ENCODE measurements at regions not wholly inside any gene's neighbourhood (a gene's known extent, or its start where the extent isn't known, plus 50 kb on each side); places are given as distances from the start of the nearest gene placed in this dataset.
"Not testable (repeated sequence)": the region's sequence is repeated elsewhere in the genome, so short reads cannot be mapped to it uniquely, and the experiment has no call there.

GRCh38 chr10:4429571-4429970 is 396.4 kb upstream of the AKR1E2 start:
- no peaks in the 10 kb centered on the region for H3K27me3 Mint-ChIP-seq
- ATAC-seq (replicated peaks), result no peak
- H3K9me3 Mint-ChIP-seq, result no peaks in the 10 kb centered on the region
- H3K4me1 Mint-ChIP-seq, result no peaks in the 10 kb centered on the region
- no peak overlapping the region for H3K4me3 Mint-ChIP-seq
- H3K27ac Mint-ChIP-seq, result no peak overlapping the region
- no peaks in the 10 kb centered on the region for H3K36me3 Mint-ChIP-seq
- no peak for DNase-seq

GRCh38 chr10:4427532-4427931 is 398.5 kb upstream of the AKR1E2 start:
- no peak overlapping the region for H3K4me3 Mint-ChIP-seq

GRCh38 chr10:4426866-4427265 is 399.1 kb upstream of the AKR1E2 start:
- no peak for DNase-seq
- Mint-ChIP-seq H3K36me3 (no peaks in the 10 kb centered on the region), H3K4me3 (no peak overlapping the region), H3K9me3 (no peaks in the 10 kb centered on the region), H3K27ac (no peak overlapping the region), H3K27me3 (no peaks in the 10 kb centered on the region), H3K4me1 (peaks cover 0 to 3% of the 10 kb centered on the region in 2 donors)
- no peak for ATAC-seq (replicated peaks)

More at GRCh38 chr10:4427532-4427931, 398.5 kb upstream of the AKR1E2 start:
- no peak for ATAC-seq (replicated peaks)
- Mint-ChIP-seq H3K9me3 (no peaks in the 10 kb centered on the region), H3K27ac (no peak overlapping the region), H3K4me1 (peaks cover 0 to 3% of the 10 kb centered on the region in 2 donors), H3K36me3 (no peaks in the 10 kb centered on the region), H3K27me3 (no peaks in the 10 kb centered on the region)
- DNase-seq, result no peak

- H3K27me3 Mint-ChIP-seq, result no peaks in the 10 kb centered on the region
- no peak for DNase-seq
- H3K36me3 Mint-ChIP-seq, result no peaks in the 10 kb centered on the region
- ATAC-seq (replicated peaks), result no peak
- no peaks in the 10 kb centered on the region for H3K9me3 Mint-ChIP-seq
- peaks cover 5 to 6% of the 10 kb centered on the region in 2 donors for H3K4me1 Mint-ChIP-seq
- H3K4me3 Mint-ChIP-seq, result no peak overlapping the region
- no peak overlapping the region for H3K27ac Mint-ChIP-seq
These were observed 416.7 kb upstream of the AKR1E2 start for GRCh38 chr10:4409319-4409718.

- H3K27me3 Mint-ChIP-seq, result no peaks in the 10 kb centered on the region
- no peak overlapping the region for H3K27ac Mint-ChIP-seq
- no peak for DNase-seq
- peak in 1 of 2 donors; percentile 74 for ATAC-seq (replicated peaks)
- H3K36me3 Mint-ChIP-seq, result no peaks in the 10 kb centered on the region
- H3K4me1 Mint-ChIP-seq, result peaks cover 5 to 6% of the 10 kb centered on the region in 2 donors
- peaks cover 0 to 1% of the 10 kb centered on the region in 2 donors for H3K9me3 Mint-ChIP-seq
- no peak overlapping the region for H3K4me3 Mint-ChIP-seq
These were observed 418.2 kb upstream of the AKR1E2 start for GRCh38 chr10:4407783-4408182.

GRCh38 chr10:4405828-4406227 is 420.2 kb upstream of the AKR1E2 start:
- Mint-ChIP-seq H3K27ac (peak overlapping the region; percentile 83), H3K4me3 (no peak overlapping the region), H3K4me1 (peaks cover 5 to 6% of the 10 kb centered on the region in 2 donors), H3K36me3 (no peaks in the 10 kb centered on the region), H3K27me3 (no peaks in the 10 kb centered on the region), H3K9me3 (peaks cover 0 to 1% of the 10 kb centered on the region in 2 donors)
- no peak for DNase-seq
- no peak for ATAC-seq (replicated peaks)

GRCh38 chr10:4403638-4404252 is 422.3 kb upstream of the AKR1E2 start:
- Mint-ChIP-seq H3K4me1 (peaks cover 12 to 15% of the 10 kb centered on the region in 2 donors), H3K27me3 (no peaks in the 10 kb centered on the region), H3K36me3 (no peaks in the 10 kb centered on the region), H3K9me3 (peaks cover 0 to 3% of the 10 kb centered on the region in 2 donors), H3K27ac (no peak overlapping the region), H3K4me3 (no peak overlapping the region)
- DNase-seq (no peak), ATAC-seq (replicated peaks) (no peak)

- H3K9me3 Mint-ChIP-seq; H3K27ac Mint-ChIP-seq; DNase-seq; ATAC-seq (replicated peaks); H3K27me3 Mint-ChIP-seq; H3K4me3 Mint-ChIP-seq; H3K36me3 Mint-ChIP-seq: not testable (repeated sequence)
- H3K4me1 Mint-ChIP-seq, result peaks cover 9 to 13% of the 10 kb centered on the region in 2 donors
These were observed 424.9 kb upstream of the AKR1E2 start for GRCh38 chr10:4401080-4401479.

- peaks cover 6 to 10% of the 10 kb centered on the region in 2 donors for H3K4me1 Mint-ChIP-seq
- DNase-seq, result no peak
- H3K36me3 Mint-ChIP-seq, result no peaks in the 10 kb centered on the region
- no peak overlapping the region for H3K4me3 Mint-ChIP-seq
- no peak for ATAC-seq (replicated peaks)
- H3K27me3 Mint-ChIP-seq, result peaks cover 0 to 8% of the 10 kb centered on the region in 2 donors
- H3K9me3 Mint-ChIP-seq, result peaks cover 0 to 3% of the 10 kb centered on the region in 2 donors
- no peak overlapping the region for H3K27ac Mint-ChIP-seq
These were observed 426.5 kb upstream of the AKR1E2 start for GRCh38 chr10:4399556-4399955.

- no peak overlapping the region for H3K4me3 Mint-ChIP-seq
- H3K27me3 Mint-ChIP-seq, result peaks cover 0 to 8% of the 10 kb centered on the region in 2 donors
- no peak overlapping the region for H3K27ac Mint-ChIP-seq
- H3K36me3 Mint-ChIP-seq, result no peaks in the 10 kb centered on the region
- DNase-seq, result no peak
- peaks cover 6 to 10% of the 10 kb centered on the region in 2 donors for H3K4me1 Mint-ChIP-seq
- peaks cover 0 to 3% of the 10 kb centered on the region in 2 donors for H3K9me3 Mint-ChIP-seq
- ATAC-seq (replicated peaks), result no peak
These were observed 427.4 kb upstream of the AKR1E2 start for GRCh38 chr10:4398602-4399001.

GRCh38 chr10:4397337-4397736 is 428.7 kb upstream of the AKR1E2 start:
- DNase-seq (no peak), ATAC-seq (replicated peaks) (no peak)
- peaks cover 0 to 8% of the 10 kb centered on the region in 2 donors for H3K27me3 Mint-ChIP-seq
- no peak overlapping the region for H3K27ac Mint-ChIP-seq
- H3K9me3 Mint-ChIP-seq, result peaks cover 0 to 2% of the 10 kb centered on the region in 2 donors
- H3K36me3 Mint-ChIP-seq, result no peaks in the 10 kb centered on the region
- no peak overlapping the region for H3K4me3 Mint-ChIP-seq
- H3K4me1 Mint-ChIP-seq, result peaks cover 6 to 10% of the 10 kb centered on the region in 2 donors

GRCh38 chr10:4396401-4397283 is 429.4 kb upstream of the AKR1E2 start:
- H3K4me1 Mint-ChIP-seq, result peaks cover 6 to 10% of the 10 kb centered on the region in 2 donors
- no peaks in the 10 kb centered on the region for H3K36me3 Mint-ChIP-seq
- no peak overlapping the region for H3K27ac Mint-ChIP-seq
- H3K9me3 Mint-ChIP-seq, result peaks cover 0 to 2% of the 10 kb centered on the region in 2 donors
- no peak overlapping the region for H3K4me3 Mint-ChIP-seq
- ATAC-seq (replicated peaks) (no peak), DNase-seq (no peak)
- peaks cover 4 to 8% of the 10 kb centered on the region in 2 donors for H3K27me3 Mint-ChIP-seq

GRCh38 chr10:4395731-4396130 is 430.3 kb upstream of the AKR1E2 start:
- peaks cover 7 to 8% of the 10 kb centered on the region in 2 donors for H3K27me3 Mint-ChIP-seq
- no peak overlapping the region for H3K27ac Mint-ChIP-seq
- ATAC-seq (replicated peaks), result no peak
- H3K4me3 Mint-ChIP-seq, result no peak overlapping the region
- peaks cover 6 to 9% of the 10 kb centered on the region in 2 donors for H3K4me1 Mint-ChIP-seq
- H3K9me3 Mint-ChIP-seq, result peaks cover 0 to 2% of the 10 kb centered on the region in 2 donors
- H3K36me3 Mint-ChIP-seq, result no peaks in the 10 kb centered on the region
- no peak for DNase-seq

GRCh38 chr10:4394455-4394854 is 431.6 kb upstream of the AKR1E2 start:
- DNase-seq, H3K36me3 Mint-ChIP-seq: not testable (repeated sequence)

GRCh38 chr10:4391683-4392082 is 434.3 kb upstream of the AKR1E2 start:
- Mint-ChIP-seq H3K4me3 (no peak overlapping the region), H3K4me1 (no peaks in the 10 kb centered on the region), H3K27me3 (peaks cover 0 to 11% of the 10 kb centered on the region in 2 donors), H3K36me3 (no peaks in the 10 kb centered on the region), H3K9me3 (no peaks in the 10 kb centered on the region), H3K27ac (no peak overlapping the region)
- no peak for ATAC-seq (replicated peaks)
- DNase-seq, result no peak

More at GRCh38 chr10:4394455-4394854, 431.6 kb upstream of the AKR1E2 start:
- not testable (repeated sequence) for H3K9me3 Mint-ChIP-seq; H3K27me3 Mint-ChIP-seq; H3K4me1 Mint-ChIP-seq; H3K27ac Mint-ChIP-seq; H3K4me3 Mint-ChIP-seq; ATAC-seq (replicated peaks)
